H1 (cell line): ENCODE measurements at regions not wholly inside any gene's neighbourhood (a gene's known extent, or its start where the extent isn't known, plus 50 kb on each side); places are given as distances from the start of the nearest gene placed in this dataset.

Experiments
- RNF2 ChIP-seq: fragments of 200-900, 300-1000 bp; sonication (generic); IDR thresholded peaks from 2 replicates; pipeline ENCODE4 v1.7.1; 2016; ENCODE audit warnings: borderline replicate concordance, low read depth, mild to moderate bottlenecking, antibody characterized with exemption, low read length; ENCODE audit not compliant: poor library complexity, severe bottlenecking; ENCODE audit errors: missing control alignments
- RXRA ChIP-seq: IDR thresholded peaks from 2 replicates; pipeline ENCODE4 v1.6.1; 2011; ENCODE audit warnings: low read depth, mild to moderate bottlenecking, low read length, moderate library complexity; ENCODE audit not compliant: insufficient read depth

DNA sequence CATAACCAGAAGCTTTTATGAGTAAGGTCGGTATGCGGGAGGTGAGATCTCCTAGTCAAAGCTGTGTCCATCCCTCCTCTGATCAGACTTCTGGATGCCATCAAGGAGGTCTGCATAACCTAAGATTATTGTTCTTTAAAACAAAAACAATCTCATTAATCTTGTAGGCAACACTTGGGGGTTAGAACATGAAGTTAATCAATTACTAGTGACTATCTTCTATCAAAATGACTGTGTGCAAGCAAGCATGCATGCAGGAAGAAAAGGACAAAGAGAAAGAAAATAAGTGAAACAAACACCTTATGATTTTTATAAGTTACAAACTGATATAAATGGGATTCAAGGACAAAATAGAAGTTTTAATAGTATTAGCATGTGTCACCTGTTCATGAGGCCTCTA lies 2435.9 kb upstream of the PCDH20 start (continued):
- TF ChIP-seq RXRA, result no peak
- TF ChIP-seq RNF2, result no peak
